DND-41 (cell line): ENCODE measurements at regions not wholly inside any gene's neighbourhood (a gene's known extent, or its start where the extent isn't known, plus 50 kb on each side); places are given as distances from the start of the nearest gene placed in this dataset.

Experiments
- ATAC-seq: fragments of 200-7000 bp; cut with Tn5 transposase; 3 replicates; pipeline ENCODE4 v1.9.1; 2021; ENCODE audit warnings: low read depth; ENCODE audit not compliant: insufficient read depth
- DNase-seq: peaks from one replicate; pipeline ENCODE4 v3.0.0-alpha.2; 2020
- H2AFZ ChIP-seq: 2 replicates; pipeline ENCODE4 v1.6.0; 2012; ENCODE audit warnings: low read depth, low read length
- H3K27ac ChIP-seq: 2 replicates; pipeline ENCODE4 v1.5.1; 2012; ENCODE audit warnings: low read length, inconsistent platforms
- H3K27me3 ChIP-seq: fragments of 200-600 bp; sonication (generic); 2 replicates; pipeline ENCODE4 v1.6.0; 2012; ENCODE audit warnings: low read length, mild to moderate bottlenecking, inconsistent platforms; ENCODE audit not compliant: insufficient read depth, poor library complexity
- H3K36me3 ChIP-seq: 2 replicates; pipeline ENCODE4 v1.5.1; 2012; ENCODE audit warnings: low read length, inconsistent platforms; ENCODE audit not compliant: insufficient read depth
- H3K4me1 ChIP-seq: 2 replicates; pipeline ENCODE4 v1.5.1; 2012; ENCODE audit warnings: mild to moderate bottlenecking, low read length; ENCODE audit not compliant: insufficient read depth
- H3K4me2 ChIP-seq: 2 replicates; pipeline ENCODE4 v1.6.0; 2012; ENCODE audit warnings: mild to moderate bottlenecking, moderate library complexity, low read length, inconsistent platforms; ENCODE audit not compliant: insufficient read depth
- H3K4me3 ChIP-seq, 2 experiments: fragments of 200-600 bp in 1 of 2; shearing (Covaris generic) in 1 of 2; 2 replicates each; pipeline ENCODE4 v1.5.1; 2012 to 2016; ENCODE audit warnings: inconsistent platforms in 2 of 2, low read length in 2 of 2, mild to moderate bottlenecking in 2 of 2, low read depth in 1 of 2, moderate library complexity in 1 of 2
- H3K79me2 ChIP-seq: 2 replicates; pipeline ENCODE4 v1.6.0; 2012; ENCODE audit warnings: low read length, inconsistent platforms; ENCODE audit not compliant: insufficient read depth
- H3K9ac ChIP-seq: 2 replicates; pipeline ENCODE4 v1.6.0; 2012; ENCODE audit warnings: low read depth, mild to moderate bottlenecking, inconsistent platforms, low read length, moderate library complexity
- H3K9me3 ChIP-seq: 2 replicates; pipeline ENCODE4 v1.5.1; 2012; ENCODE audit warnings: low read length, moderate library complexity, mild to moderate bottlenecking, inconsistent platforms; ENCODE audit not compliant: insufficient read depth, severe bottlenecking
- H4K20me1 ChIP-seq: 2 replicates; pipeline ENCODE4 v1.6.0; 2012; ENCODE audit warnings: low read length; ENCODE audit not compliant: insufficient read depth
- EZH2 ChIP-seq: IDR thresholded peaks from 3 replicates; pipeline ENCODE4 v1.6.1; 2012; ENCODE audit warnings: borderline replicate concordance, low read depth, mild to moderate bottlenecking, moderate library complexity, low read length, inconsistent platforms; ENCODE audit not compliant: severe bottlenecking
- TF ChIP-seq, protein P1 (sequence below): IDR thresholded peaks from 2 replicates; pipeline ENCODE4 v1.5.1; 2012; ENCODE audit warnings: borderline replicate concordance, low read length, moderate library complexity, mild to moderate bottlenecking; ENCODE audit not compliant: poor library complexity, severe bottlenecking; ENCODE audit errors: extremely low read depth

GRCh38 chr11:116086426-116086825 is 582.2 kb upstream of the CADM1 start:
- Histone ChIP-seq H3K27me3 (peaks cover 30% of the 10 kb centered on the region), H3K36me3 (no peaks in the 10 kb centered on the region), H3K4me1 (no peaks in the 10 kb centered on the region), H3K4me3 (no peak overlapping the region), H3K79me2 (no peaks in the 10 kb centered on the region), H2AFZ (no peak overlapping the region), H3K9ac (no peak overlapping the region), H3K4me2 (no peak overlapping the region), H3K27ac (no peak overlapping the region), H4K20me1 (no peaks in the 10 kb centered on the region), H3K9me3 (no peaks in the 10 kb centered on the region)
- DNase-seq (no peak), ATAC-seq (no peak)
- TF ChIP-seq, protein P1, sequence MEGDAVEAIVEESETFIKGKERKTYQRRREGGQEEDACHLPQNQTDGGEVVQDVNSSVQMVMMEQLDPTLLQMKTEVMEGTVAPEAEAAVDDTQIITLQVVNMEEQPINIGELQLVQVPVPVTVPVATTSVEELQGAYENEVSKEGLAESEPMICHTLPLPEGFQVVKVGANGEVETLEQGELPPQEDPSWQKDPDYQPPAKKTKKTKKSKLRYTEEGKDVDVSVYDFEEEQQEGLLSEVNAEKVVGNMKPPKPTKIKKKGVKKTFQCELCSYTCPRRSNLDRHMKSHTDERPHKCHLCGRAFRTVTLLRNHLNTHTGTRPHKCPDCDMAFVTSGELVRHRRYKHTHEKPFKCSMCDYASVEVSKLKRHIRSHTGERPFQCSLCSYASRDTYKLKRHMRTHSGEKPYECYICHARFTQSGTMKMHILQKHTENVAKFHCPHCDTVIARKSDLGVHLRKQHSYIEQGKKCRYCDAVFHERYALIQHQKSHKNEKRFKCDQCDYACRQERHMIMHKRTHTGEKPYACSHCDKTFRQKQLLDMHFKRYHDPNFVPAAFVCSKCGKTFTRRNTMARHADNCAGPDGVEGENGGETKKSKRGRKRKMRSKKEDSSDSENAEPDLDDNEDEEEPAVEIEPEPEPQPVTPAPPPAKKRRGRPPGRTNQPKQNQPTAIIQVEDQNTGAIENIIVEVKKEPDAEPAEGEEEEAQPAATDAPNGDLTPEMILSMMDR = no peak
- no peak for TF ChIP-seq EZH2

- H4K20me1 ChIP-seq = no peaks in the 10 kb centered on the region
- no peak overlapping the region for H3K4me3 ChIP-seq
- H3K9me3 ChIP-seq = no peaks in the 10 kb centered on the region
- peaks cover 25% of the 10 kb centered on the region for H3K27me3 ChIP-seq
- TF ChIP-seq, protein P1 = no peak
- no peak for TF ChIP-seq EZH2
- no peaks in the 10 kb centered on the region for H3K36me3 ChIP-seq
- H3K4me2 ChIP-seq = no peak overlapping the region
- no peak for ATAC-seq
- no peak overlapping the region for H3K9ac ChIP-seq
- no peaks in the 10 kb centered on the region for H3K4me1 ChIP-seq
- no peak for DNase-seq
- H3K27ac ChIP-seq = no peak overlapping the region
- H2AFZ ChIP-seq = no peak overlapping the region
- H3K79me2 ChIP-seq = no peaks in the 10 kb centered on the region
Measured at GRCh38 chr11:116085031-116085635, 580.9 kb upstream of the CADM1 start.

DNA sequence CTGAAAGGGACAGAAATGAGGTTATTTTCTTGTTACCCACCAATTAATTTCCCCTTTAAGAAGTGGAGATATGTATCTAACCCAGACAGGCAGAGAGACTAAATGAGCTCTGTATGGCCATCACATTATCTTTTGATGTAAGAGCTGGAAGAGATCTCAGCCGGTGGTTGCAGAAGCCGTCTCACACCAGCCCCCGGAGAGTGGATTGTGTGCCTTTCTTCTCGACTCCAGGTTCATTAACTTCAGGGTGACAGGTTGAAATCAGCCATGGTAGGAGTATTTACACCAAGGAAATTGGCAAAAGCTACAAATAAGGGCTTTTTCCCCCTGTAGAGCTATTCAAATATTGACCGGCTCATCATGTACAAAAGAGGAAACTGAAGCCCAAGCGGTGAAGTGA is 580.3 kb upstream of the CADM1 start:
- TF ChIP-seq EZH2 = no peak
- TF ChIP-seq, protein P1 = no peak
- Histone ChIP-seq H3K9me3 (no peaks in the 10 kb centered on the region), H3K36me3 (no peaks in the 10 kb centered on the region), H3K4me3 (no peak overlapping the region), H3K9ac (no peak overlapping the region), H3K79me2 (no peaks in the 10 kb centered on the region), H3K27me3 (peaks cover 23% of the 10 kb centered on the region), H4K20me1 (no peaks in the 10 kb centered on the region), H3K4me2 (no peak overlapping the region), H3K27ac (no peak overlapping the region), H3K4me1 (no peaks in the 10 kb centered on the region), H2AFZ (no peak overlapping the region)
- DNase-seq = no peak
- ATAC-seq = no peak
